ENCODE measurements at regions not wholly inside any gene's neighbourhood (a gene's known extent, or its start where the extent isn't known, plus 50 kb on each side); places are given as distances from the start of the nearest gene placed in this dataset.
"Not testable (repeated sequence)": the region's sequence is repeated elsewhere in the genome, so short reads cannot be mapped to it uniquely, and the experiment has no call there.

DNA sequence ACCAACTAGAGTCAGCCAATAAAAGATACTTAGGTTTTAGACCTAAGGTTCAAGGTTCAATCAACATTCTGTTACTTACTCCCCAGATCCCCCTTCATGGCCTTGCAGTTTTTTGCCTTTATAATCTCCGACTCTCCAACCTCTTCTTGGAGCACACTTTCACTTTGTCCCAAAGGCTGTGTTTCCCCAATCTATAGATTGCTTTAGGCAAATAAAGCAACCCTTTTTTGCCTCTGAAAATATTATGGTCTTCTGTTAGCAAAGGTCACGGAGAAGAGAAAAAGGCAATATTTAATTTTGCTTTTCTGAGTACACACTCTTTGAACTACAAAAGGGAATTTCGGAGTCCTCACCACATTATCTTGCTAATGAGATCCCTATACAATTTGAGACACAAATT, 268.1 kb downstream of the PLOD2 start:
- DNase-seq (ENCODE audit: extremely low read depth in 1 of 11, low read depth in 9 of 11, low spot score in 4 of 11), result no peak

DNA sequence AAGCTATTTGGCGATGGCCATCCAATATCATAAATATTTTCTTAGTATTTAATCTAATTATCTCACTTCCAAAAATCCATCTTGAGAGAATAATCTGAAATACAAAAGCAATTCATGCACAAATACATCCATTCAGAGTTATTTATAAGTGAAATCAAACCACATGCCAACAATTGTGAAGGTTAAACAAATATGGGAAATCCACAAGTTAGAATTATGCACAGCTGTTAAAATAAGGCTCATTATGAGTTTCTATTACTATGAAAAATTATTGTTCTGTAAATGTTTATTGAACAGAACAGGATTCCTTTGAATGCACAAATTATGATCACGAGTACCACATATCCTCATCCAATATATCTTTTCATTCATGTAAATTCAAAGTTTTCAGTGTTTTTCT, 267.7 kb downstream of the PLOD2 start:
- DNase-seq (ENCODE audit: extremely low read depth in 1 of 11, low read depth in 9 of 11, low spot score in 4 of 11), result no peak

DNA sequence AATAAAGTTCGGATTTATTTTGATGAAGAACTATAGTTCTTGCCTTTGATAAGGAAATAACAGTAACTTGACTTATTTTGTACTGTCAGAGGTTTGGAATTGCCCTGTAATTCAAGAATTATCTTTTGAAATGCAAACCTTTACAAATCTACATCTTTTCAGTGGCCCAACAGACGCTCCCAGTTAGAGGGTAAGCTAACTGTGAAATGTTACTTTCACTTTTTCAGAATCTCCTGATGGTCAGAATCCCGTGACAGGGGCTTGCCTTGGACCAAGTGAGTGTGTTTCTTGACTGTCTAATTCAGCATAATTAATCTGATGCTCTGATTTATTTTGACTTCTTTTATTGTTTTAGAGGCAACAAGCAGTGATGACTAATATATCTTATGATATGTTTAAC, 262.5 kb downstream of the PLOD2 start:
- DNase-seq (ENCODE audit: extremely low read depth in 1 of 11, low read depth in 9 of 11, low spot score in 4 of 11), result no peak

DNA sequence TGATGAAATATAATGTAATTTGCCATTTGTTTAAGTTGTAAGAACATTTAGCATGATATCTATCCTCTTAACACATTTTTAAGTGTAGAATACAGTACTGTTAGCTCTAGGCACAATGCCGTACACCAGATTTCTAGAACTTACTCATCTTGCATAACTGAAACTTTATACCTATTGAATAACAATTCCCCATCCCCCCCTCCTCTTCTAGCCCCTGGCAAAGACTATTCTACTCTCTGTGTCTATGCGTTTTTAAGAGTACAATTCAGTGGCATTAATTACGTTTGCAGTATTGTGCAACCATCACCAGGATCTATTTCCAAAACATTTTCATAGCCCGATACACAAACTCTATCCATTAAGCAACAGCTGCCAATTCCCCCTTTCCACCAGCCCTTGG, 261.7 kb downstream of the PLOD2 start:
- no peak for DNase-seq (ENCODE audit: extremely low read depth in 1 of 11, low read depth in 9 of 11, low spot score in 4 of 11)

DNA sequence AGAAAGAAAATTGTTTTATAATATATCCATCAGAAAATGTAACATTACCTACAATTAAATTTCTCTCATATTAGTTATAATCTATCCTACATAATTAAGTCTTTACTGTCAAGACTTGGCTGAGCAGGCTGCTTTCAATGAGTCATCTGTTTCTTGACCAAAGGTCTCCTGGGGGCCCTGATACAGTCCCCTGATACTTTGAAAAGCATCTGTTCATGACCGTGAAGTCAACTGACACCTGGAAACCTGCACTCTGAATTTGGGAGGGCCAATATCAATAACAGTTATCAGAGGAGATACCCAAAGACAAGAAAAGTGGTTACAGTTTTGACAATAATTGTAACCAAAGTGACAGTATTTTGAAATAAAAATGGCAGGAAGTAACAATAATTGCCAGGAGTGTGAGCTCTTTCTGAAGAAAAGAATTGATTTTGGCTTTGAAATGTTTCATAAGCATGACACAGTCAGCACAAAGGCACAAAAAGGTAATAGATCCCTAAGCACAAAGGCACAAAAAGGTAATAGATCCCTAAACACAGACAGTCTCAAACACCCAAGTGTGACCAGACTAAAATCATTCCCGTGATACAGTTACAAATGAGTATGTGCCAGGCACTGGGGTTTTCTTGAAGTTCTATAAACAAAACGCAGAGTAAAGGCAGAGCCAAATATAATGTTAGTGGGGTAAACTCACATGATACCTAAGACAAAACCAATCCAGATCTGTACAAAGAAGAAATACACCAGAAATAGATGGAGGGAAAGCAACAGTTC, 260.7 kb downstream of the PLOD2 start:
- no peak for DNase-seq (ENCODE audit: extremely low read depth in 1 of 11, low read depth in 9 of 11, low spot score in 4 of 11)

DNA sequence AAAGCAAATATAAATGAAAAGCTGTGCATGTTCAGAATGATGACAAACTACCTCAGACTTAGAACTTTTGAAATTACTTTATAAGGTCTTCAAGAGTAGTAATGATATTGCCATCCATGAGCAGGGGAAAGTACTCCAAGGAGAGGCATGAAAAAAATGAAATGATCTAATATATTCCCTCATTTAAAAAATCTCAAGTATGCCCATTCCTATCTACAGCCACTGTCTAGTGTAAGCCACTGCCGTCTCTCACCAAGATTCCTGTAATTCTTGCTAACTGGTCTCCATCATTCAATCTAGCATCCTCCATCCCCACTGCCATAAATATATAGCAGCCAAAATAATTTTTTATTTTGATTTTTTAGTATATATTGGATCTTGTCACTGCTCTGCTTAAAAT, 258.8 kb downstream of the PLOD2 start:
- DNase-seq (ENCODE audit: extremely low read depth in 1 of 11, low read depth in 9 of 11, low spot score in 4 of 11), result no peak

DNA sequence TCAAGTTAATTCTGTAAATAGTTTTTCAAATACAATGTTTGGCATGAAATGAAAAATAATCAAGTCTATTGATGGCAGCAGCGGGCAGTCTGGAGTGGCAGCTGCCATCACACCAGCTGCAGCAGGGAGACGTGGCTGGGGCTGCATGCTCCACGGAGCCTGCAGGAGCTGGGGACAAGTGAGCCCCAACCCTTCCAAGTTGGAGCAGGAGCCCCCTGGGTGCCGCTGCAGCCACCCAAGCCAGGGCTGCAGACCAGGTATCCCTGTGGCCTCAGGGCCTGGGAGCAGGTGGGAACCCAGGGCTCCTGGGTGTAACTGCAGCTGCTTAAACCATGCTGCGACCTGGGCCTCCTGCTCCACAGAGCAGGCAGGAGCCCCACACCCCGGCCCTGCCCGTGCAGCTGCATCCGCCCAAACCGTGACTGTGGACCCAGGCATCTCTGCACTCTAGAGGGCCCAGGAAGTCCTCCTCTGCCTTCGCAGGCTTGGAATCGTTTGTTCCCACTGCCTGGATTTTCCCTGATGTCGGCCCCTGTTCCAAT, 257.4 kb downstream of the PLOD2 start:
- DNase-seq (ENCODE audit: extremely low read depth in 1 of 11, low read depth in 9 of 11, low spot score in 4 of 11), result no peak

DNA sequence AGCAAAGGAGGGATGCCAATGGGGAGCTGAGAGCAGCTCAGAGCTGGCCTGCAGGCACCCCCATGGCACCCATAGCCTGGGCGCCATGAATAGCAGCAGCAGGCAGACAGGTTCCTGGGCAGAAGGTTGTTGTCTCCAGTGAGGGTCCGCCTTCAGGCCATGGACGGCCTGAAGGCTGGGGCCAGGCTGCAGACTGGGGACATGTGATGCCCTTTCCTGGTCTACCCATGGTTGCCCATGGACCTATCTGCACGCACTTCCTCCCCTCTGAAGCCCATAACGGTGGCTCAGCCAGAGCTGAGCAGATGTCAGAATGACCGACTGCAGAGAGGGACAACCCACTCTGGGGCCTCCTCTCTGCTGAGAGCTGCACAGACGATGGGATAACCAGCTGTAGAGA, 256.8 kb downstream of the PLOD2 start:
- no peak for DNase-seq (ENCODE audit: extremely low read depth in 1 of 11, low read depth in 9 of 11, low spot score in 4 of 11)

DNA sequence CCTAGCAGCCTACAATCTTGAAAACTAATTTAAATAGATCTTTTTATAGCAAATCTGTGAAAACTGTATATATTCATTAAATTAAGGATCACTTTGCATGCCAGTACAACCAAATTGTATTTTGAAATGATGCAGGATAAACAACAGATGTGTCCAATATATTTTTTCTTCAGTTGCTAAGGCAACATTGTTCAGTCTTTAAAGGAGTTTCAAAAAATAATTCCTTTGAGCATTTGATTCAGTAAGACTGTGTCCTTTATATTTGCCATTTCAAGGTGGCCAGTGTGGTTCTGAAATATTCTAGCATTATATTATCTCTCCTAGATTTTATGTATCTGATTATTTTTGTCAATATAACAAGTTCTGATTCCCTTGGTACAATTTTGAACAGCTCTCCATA, 254.7 kb downstream of the PLOD2 start:
- no peak for DNase-seq (ENCODE audit: extremely low read depth in 1 of 11, low read depth in 9 of 11, low spot score in 4 of 11)

DNA sequence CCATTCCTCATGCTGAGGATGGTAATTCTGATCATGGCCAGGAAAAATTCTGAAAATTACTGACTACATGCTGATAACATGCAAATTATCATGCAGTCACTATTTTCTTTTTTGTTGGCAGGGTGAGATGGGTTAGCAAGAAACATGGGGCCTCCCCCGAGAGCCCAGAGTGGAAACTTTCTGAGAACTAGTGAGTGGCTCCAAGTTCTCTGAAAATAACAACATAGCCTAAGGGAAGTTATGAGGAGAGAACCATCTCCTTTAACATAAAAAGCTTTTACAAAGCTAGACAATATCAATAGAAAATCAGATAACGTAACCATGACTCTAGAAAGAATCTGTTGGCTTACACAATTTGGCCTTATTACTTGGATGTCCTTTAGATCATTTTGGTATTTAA, 254.2 kb downstream of the PLOD2 start:
- no peak for DNase-seq (ENCODE audit: extremely low read depth in 1 of 11, low read depth in 9 of 11, low spot score in 4 of 11)

DNA sequence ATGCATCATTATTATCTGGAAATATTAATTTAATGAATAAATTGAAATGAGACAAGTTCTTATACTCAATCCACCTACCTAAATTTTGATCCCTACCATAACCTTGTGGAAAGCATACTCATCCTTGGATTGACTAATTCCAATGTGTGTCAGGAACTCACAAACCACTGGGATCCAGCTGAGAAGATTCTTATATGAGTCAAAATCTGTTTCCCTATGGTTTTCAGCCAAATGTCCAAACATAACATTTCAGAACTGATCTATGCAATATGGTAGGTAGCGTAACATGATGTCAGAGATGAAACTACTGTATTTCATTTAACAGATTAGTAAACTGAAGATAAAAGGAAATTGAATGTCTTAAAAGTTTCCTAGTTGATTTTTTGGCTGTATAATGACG, 250.0 kb downstream of the PLOD2 start:
- no peak for DNase-seq (ENCODE audit: extremely low read depth in 1 of 11, low read depth in 9 of 11, low spot score in 4 of 11)

DNA sequence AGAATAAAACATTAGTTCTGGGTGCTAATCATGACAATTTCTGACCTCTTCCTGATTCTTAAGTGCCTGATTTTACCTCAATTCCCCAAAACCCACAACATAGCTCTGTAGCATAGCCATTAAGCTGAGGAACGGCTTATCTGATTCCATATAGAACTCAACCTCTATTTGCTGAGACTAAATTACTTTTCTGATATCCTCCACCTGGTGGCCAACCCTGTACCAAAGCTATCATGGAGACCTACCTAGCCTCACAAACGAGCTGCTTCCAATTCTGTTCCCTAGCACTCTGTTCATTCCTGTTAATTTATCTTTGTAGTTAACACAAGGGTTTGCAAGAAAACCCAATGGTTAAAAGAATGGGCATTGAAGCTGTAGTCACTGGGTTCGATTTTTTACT, 245.2 kb downstream of the PLOD2 start:
- DNase-seq (ENCODE audit: extremely low read depth in 1 of 11, low read depth in 9 of 11, low spot score in 4 of 11), result no peak

DNA sequence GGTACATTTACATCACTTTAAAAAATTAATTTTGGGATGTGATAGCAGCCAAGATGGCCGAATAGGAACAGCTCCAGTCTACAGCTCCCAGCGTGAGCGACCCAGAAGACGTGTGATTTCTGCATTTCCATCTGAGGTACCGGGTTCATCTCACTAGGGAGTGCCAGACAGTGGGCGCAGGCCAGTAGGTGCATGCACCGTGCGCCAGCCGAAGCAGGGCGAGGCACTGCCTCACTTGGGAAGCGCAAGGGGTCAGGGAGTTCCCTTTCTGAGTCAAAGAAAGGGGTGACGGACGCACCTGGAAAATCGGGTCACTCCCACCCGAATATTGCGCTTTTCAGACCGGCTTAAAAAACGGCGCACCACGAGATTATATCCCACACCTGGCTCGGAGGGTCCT, 233.2 kb downstream of the PLOD2 start:
- DNase-seq (ENCODE audit: extremely low read depth in 1 of 11, low read depth in 9 of 11, low spot score in 4 of 11), result not testable (repeated sequence)

DNA sequence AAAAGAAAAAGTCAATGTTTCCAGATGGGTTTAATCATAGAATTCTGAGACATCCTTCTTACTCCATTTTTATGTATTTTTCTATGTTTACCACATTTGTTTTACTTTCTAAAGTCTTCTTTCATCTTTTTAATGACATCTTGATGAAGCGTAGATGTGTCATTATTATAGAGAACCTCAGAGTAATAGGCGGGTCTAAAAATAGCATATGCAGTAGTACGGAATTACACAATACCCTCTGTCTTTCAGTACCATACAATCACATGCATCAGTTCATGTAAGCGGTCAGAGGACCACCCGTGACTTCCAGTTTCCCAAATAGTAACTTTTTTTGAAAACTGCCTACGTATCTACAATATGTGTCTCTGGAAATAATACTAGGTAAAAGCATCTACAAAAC, 224.0 kb downstream of the PLOD2 start:
- DNase-seq (ENCODE audit: extremely low read depth in 1 of 11, low read depth in 9 of 11, low spot score in 4 of 11), result no peak

DNA sequence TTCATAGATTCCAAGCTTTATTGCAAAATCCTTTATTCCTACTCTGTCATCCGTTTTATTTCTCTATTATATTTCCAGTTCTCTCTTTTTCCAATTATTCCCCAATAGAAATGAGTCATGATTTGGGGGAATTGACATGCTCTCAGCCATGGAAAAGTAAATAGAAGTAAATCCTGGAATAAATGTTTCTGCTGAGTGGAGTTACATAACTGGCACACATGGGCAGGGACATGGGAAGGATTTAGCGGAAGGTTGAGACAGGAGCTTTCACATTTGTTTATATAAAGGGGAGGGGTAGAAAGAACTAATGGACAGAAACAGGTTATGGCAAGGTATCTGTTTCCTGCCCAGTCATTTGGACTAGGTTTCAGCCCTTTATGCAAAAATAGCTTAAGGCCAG, 221.6 kb downstream of the PLOD2 start:
- DNase-seq (ENCODE audit: extremely low read depth in 1 of 11, low read depth in 9 of 11, low spot score in 4 of 11), result no peak

DNA sequence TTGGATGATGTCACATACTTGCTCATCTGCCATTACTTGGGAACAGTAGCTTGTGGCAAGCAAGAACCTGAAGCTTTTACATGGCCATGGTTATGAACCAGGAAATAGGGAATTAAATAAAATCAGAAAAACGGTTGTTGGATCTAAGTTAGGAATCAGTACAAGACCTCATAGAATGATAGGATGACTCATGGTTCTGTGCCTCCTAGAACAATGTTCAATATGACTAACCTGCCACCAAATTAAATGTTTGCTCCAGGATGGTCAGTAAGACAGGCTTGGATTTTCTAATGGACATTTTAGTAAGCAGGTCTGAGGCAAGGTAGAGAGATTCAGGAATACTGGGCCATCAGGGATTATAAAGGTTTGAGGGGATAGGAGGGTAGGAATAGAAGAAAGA, 218.9 kb downstream of the PLOD2 start:
- DNase-seq (ENCODE audit: extremely low read depth in 1 of 11, low read depth in 9 of 11, low spot score in 4 of 11), result no peak

DNA sequence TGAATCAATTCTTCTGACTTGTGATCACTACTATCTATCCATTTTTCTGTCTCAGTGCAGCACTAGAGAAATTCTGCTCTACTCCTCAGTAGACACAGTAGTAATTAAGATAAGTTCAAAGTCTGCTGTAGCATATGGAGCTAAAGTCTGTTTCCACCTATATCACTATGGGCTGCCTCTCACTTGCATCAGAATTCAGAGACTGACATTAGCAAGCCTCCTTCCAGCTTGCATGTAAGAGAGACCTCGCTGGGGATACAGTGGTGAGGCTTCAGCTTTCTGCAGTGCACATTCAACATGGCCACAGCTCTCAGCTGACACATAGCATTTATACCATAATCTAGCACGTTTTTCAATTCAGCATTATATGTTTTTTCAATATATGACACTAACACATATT, 217.0 kb downstream of the PLOD2 start:
- no peak for DNase-seq (ENCODE audit: extremely low read depth in 1 of 11, low read depth in 9 of 11, low spot score in 4 of 11)

DNA sequence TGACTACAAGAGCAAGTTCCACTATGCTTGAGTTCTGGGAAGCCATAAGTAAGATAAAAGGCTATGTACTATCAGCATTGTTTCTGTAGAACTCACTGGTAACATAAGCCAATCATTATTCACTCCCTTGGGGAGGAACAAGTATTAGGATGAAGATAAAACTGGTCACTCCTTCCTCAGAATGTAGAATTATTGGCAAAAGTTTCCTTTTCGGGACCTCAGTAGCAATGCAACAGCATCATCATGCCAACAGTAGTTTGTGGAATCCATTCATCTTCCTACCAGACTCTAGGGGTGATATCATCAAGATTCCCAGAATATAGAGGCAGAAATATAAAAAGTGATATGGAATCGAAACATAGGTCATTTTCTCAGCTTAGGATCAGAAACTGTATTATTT, 209.5 kb downstream of the PLOD2 start:
- no peak for DNase-seq (ENCODE audit: extremely low read depth in 1 of 11, low read depth in 9 of 11, low spot score in 4 of 11)

DNA sequence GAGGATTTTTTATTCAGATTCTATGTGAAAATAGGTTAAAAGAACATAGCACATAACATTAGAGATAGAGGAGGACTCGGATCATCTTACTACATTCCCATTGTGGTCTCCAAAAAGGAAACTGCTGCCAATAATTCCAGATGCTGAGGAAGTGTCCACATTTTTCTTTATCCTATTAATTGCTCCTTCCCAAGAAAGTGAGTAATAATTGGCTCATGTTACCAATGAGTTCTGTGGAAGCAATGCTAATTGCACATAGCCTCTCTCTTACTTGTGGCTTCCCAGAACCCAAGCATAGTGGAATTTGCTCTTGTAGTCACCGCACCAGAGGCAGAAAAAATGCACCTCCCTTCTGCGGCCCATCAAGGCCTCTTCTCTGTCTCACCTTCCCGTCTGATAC, 208.4 kb downstream of the PLOD2 start:
- no peak for DNase-seq (ENCODE audit: extremely low read depth in 1 of 11, low read depth in 9 of 11, low spot score in 4 of 11)

DNA sequence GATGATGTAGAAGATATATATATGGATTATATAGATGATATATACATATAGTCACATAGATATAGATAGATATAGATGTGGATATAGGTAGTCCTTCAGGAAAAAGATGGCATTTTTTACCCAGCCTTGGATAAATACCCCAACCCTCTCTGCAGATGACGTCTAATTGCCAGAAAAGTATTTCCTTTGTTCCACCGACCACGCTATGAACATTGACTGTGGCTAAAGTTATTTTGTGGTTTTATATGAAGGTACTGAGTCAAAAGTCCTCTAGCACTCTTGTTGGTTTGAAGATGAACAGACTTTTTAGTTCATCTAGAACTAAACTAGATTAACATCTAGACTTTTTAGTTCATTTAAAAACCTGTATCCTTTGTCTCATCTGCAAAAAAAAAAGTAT, 207.7 kb downstream of the PLOD2 start:
- DNase-seq (ENCODE audit: extremely low read depth in 1 of 11, low read depth in 9 of 11, low spot score in 4 of 11), result no peak

DNA sequence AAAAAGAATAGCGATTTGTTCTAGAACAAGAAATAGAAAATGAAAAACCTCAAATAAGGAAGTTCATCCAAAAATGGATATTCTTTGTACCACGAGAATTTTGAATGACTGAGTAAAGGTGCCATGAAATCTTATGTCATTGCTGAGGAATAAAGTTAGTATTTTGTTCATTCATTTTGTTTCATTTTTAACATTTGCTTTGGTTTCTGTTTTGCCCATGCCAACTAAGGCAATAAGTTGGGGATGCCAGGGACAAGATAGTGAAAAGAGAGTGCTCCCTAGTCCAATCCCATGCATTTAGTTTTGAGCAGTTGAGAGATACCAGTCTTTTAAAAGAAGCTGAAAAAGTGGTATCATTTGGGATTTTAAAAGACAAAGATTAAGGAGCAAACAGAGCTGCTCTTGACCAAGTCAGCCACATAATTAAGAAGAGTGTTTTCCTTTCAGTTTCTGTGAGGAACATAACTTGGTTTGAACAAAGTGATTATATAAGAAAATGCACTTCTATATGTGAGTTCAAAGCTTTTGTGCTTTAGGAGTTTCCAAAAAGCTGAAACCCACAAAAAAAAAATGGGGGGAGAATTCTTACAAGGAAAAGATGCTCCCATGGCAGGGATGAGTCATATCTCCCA, 201.4 kb downstream of the PLOD2 start:
- DNase-seq (ENCODE audit: extremely low read depth in 1 of 11, low read depth in 9 of 11, low spot score in 4 of 11), result no peak

Data from renal cortex interstitium (tissue), 11 donors.